WI38 (cell line): ENCODE measurements at regions not wholly inside any gene's neighbourhood (a gene's known extent, or its start where the extent isn't known, plus 50 kb on each side); places are given as distances from the start of the nearest gene placed in this dataset.

Experiments used
- H3K4me3 ChIP-seq: 2 replicates; pipeline ENCODE4 v1.5.1; 2011; ENCODE audit warnings: low read depth, mild to moderate bottlenecking, control low read depth, low read length
- TF ChIP-seq, protein P1 (sequence below): IDR thresholded peaks from 2 replicates; pipeline ENCODE4 v1.5.1; 2012; ENCODE audit warnings: low read depth, mild to moderate bottlenecking, control low read depth, low read length

DNA sequence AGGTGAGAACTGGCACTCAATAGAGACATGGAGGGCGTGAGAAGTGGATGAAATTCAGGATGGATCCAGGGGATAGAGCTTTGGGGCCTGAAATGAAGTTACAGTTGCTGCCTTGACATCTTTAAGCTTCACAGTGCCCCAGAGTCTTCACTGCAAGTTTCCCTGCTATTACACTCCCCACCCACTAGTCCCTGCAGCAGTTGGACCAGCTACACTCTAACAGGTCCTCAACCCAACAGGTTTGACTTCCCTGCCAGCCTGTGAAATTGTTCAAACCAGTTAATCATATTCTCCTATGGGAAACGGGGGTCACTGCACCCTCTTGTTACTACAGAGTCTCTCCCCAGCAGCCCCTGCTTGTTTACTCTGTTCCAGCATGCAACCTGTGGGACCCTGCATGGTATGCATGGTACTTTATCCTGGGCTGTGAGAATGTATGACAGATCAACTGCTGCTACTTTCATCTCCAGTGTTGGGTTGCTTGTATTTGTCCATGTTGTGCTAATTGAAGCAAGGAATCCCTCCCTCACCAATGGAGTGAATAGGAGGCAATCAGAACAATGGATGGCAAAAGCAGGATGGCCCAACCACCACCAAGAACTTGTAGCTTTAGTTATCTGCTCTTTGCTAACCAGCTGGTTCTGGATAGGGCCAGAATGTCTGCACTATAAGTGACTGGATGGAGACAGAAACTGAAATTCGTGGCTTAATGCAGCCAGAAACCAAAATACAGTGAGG is 314.2 kb downstream of the OLFM4 start:
- H3K4me3 ChIP-seq: no peak overlapping the region
- TF ChIP-seq, protein P1, sequence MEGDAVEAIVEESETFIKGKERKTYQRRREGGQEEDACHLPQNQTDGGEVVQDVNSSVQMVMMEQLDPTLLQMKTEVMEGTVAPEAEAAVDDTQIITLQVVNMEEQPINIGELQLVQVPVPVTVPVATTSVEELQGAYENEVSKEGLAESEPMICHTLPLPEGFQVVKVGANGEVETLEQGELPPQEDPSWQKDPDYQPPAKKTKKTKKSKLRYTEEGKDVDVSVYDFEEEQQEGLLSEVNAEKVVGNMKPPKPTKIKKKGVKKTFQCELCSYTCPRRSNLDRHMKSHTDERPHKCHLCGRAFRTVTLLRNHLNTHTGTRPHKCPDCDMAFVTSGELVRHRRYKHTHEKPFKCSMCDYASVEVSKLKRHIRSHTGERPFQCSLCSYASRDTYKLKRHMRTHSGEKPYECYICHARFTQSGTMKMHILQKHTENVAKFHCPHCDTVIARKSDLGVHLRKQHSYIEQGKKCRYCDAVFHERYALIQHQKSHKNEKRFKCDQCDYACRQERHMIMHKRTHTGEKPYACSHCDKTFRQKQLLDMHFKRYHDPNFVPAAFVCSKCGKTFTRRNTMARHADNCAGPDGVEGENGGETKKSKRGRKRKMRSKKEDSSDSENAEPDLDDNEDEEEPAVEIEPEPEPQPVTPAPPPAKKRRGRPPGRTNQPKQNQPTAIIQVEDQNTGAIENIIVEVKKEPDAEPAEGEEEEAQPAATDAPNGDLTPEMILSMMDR: no peak

DNA sequence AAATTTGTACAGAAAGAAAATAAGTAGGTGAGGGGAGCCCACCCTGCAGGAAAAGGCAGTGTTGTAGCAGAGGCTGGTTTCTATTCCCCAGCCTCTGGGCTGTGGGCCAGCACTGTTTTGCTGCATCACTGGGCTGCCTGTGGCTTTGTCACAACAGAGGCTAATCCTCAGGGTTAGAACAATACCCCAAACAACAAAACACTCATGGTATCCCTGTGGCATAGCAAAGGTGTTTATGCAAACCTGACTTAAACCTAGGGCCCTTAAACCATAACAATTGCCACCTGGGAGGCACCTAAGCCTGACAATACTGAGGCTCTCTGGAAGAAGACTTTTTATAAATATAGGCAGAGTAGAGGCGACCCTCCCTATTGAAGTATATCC is 314.7 kb downstream of the OLFM4 start:
- TF ChIP-seq, protein P1: no peak

DNA sequence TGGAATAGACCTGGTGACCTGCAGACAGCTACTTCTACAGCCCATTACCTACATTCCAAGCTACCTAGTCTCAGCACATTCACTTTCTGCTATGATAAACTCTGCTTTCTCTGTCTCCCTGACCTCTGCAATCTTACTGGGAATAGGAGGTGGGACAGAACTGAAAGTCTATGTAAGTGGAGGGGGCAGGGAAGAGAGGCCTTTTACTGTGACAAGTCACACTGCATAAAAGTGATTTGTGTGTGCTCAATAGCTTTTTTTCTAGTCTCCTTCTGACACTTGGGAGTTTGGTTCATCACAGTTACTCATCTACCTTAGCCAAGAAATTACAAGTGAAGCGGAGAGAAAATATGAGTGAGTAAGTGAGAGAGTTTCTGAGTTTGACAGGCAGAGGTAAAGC is 322.4 kb downstream of the OLFM4 start:
- H3K4me3 ChIP-seq: no peak overlapping the region
- TF ChIP-seq, protein P1: no peak

More for the DNA sequence above, 314.7 kb downstream of the OLFM4 start:
- H3K4me3 ChIP-seq: no peak overlapping the region

DNA sequence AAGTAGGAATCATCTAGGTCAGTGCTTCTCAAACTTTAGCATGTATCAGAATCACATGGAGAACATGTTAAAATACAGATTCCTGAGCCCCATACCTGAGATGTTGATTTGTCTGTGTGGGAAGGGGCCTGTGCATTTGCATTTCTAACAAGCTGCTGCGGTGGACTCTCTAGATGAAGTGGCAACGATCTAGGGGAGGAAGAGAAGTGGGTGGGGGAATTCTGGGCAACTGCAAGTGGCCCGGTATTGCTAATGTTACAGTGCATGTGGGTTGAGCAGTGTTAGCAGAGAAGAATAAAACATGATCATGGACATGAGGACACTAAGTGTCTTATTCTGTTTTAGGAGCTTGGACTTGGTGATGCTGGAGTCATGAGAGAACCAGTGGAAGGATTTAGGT is 329.0 kb downstream of the OLFM4 start:
- no peak overlapping the region for H3K4me3 ChIP-seq
- TF ChIP-seq, protein P1: no peak

DNA sequence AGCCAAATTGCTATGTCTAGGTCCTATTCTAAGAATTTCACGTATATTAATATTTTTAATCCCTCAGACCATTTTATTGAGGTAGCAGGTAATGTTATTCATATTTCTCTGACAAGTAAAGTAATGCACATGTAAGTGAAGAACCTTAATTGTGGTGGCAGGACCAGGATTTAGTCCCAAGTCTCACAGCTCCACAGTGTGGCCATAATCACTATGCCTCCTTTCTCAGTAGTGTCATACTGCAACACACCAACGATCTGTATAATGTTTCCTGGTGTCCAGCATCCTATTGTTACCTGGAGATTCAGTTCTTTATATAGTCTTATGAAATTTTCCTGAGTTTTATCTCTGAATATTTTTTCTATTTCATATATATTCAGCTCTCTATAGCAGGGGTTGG is 340.3 kb downstream of the OLFM4 start:
- no peak overlapping the region for H3K4me3 ChIP-seq
- TF ChIP-seq, protein P1: no peak

DNA sequence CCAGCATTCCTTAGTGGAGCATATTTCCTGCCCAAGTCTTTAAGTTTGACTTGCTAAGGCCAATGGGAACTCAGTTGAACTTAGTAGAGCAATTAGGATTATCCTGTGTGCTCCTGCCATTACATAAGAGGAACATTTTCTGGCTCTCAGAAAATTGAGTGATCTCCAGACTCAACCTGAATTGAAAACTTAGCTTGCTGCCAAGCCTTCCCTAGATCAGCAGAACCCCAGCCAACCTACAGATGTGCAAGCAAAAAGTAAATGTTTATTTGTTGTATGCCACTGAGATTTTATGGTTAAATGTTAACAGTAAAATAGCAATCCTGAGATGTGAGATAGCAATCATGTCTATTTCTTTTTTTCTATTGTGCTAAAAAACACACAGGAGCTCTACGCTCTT is 350.9 kb downstream of the OLFM4 start:
- TF ChIP-seq, protein P1: no peak

DNA sequence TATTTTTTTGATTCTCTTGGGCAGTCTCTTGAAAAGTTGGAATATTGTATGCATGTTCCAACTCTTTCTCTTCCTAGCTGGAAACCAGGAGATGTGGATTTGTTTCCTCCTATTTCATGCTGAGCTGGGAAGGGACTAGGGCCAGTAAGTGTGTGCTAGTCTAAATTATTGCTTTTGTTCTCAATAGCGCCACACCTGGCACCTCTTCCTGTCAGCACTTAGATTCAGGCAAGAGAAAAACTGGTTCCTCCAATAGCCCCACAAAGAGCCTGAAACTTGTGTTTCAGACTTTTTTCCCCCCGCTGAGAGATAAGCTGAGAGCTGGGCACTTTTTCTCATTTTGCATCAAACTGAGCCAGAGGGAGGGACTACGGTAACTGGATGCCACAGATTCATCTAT is 353.4 kb downstream of the OLFM4 start:
- H3K4me3 ChIP-seq: no peak overlapping the region
- TF ChIP-seq, protein P1: no peak

More for the DNA sequence above, 350.9 kb downstream of the OLFM4 start:
- H3K4me3 ChIP-seq: no peak overlapping the region
